Lower leg skin (tissue), 4 donors: ENCODE measurements at regions not wholly inside any gene's neighbourhood (a gene's known extent, or its start where the extent isn't known, plus 50 kb on each side); places are given as distances from the start of the nearest gene placed in this dataset.

ENCODE experiments used
- DNase-seq, 2 donors: peaks; one replicate each; pipeline ENCODE4 v3.0.0-alpha.2; 2019; ENCODE audit warnings: low spot score in 2 of 2
- H3K4me3 ChIP-seq: fragments of 200-600 bp; sonication (generic); 2 replicates; pipeline ENCODE4 v1.5.1; 2017; ENCODE audit warnings: mild to moderate bottlenecking, low read depth; ENCODE audit not compliant: poor library complexity, severe bottlenecking
- CTCF ChIP-seq, 3 donors: fragments of 450-650 bp; IDR thresholded peaks; one replicate each; pipeline ENCODE4 v1.5.1; 2016; ENCODE audit warnings: antibody characterized with exemption in 3 of 3, mild to moderate bottlenecking in 3 of 3, moderate library complexity in 2 of 3
- POLR2A ChIP-seq, 2 donors: fragments of 450-650 bp; IDR thresholded peaks; one replicate each; pipeline ENCODE4 v1.6.1; 2016 to 2017; ENCODE audit warnings: antibody characterized with exemption in 2 of 2, mild to moderate bottlenecking in 1 of 2, moderate library complexity in 1 of 2
- WGBS, 2 donors: methylation state at CpG; one replicate each; pipeline ENCODE4 v1.1.5; 2018; 5-methylcytosine and 5-hydroxymethylcytosine counted together
- intact Hi-C: fragments of 100-400 bp; cut with DNase I; formaldehyde crosslinking; loops from one replicate; pipeline ENCODE4 v1.15.0; 2023; ENCODE audit warnings: low total_unique reads

- intact Hi-C loops = no loop called here
- 30 to 37% methylated on average over 8 of the region's 8 CpGs for WGBS, 2 donors
- TF ChIP-seq POLR2A (IDR thresholded peaks at IDR 0.05) = no peak
- no peak for TF ChIP-seq CTCF (IDR thresholded peaks at IDR 0.05)
Observed at GRCh38 chr5:74183041-74183440, 457.5 kb downstream of the ENC1 start.

GRCh38 chr5:74182603-74183002 lies 457.9 kb downstream of the ENC1 start:
- no peak for DNase-seq
- 41 to 49% methylated on average over 6 of the region's 6 CpGs for WGBS, 2 donors
- TF ChIP-seq POLR2A (IDR thresholded peaks at IDR 0.05) = no peak
- TF ChIP-seq CTCF (IDR thresholded peaks at IDR 0.05) = no peak
- no peak overlapping the region for H3K4me3 ChIP-seq
- intact Hi-C loops = no loop called here

More at GRCh38 chr5:74183041-74183440, 457.5 kb downstream of the ENC1 start:
- peak in 1 of 2 donors; percentile 27 for DNase-seq
- H3K4me3 ChIP-seq = no peak overlapping the region

- intact Hi-C loops = no loop called here
- WGBS, 2 donors = 93 to 97% methylated on average over 3 of the region's 3 CpGs
Observed at GRCh38 chr5:74179701-74180100, 460.8 kb downstream of the ENC1 start.

GRCh38 chr5:74179179-74179578 lies 461.3 kb downstream of the ENC1 start:
- DNase-seq = no peak
- H3K4me3 ChIP-seq = no peak overlapping the region
- intact Hi-C loops = no loop called here
- 39 to 52% methylated on average over 2 of the region's 2 CpGs for WGBS, 2 donors
- TF ChIP-seq POLR2A (IDR thresholded peaks at IDR 0.05) (no peak), CTCF (IDR thresholded peaks at IDR 0.05) (no peak)

More at GRCh38 chr5:74179701-74180100, 460.8 kb downstream of the ENC1 start:
- no peak overlapping the region for H3K4me3 ChIP-seq
- no peak for DNase-seq
- no peak for TF ChIP-seq POLR2A (IDR thresholded peaks at IDR 0.05)
- TF ChIP-seq CTCF (IDR thresholded peaks at IDR 0.05) = no peak

- no peak for DNase-seq
- no peak for TF ChIP-seq CTCF (IDR thresholded peaks at IDR 0.05)
- no peak overlapping the region for H3K4me3 ChIP-seq
- intact Hi-C loops = no loop called here
- 84 to 87% methylated on average over 3 of the region's 3 CpGs for WGBS, 2 donors
Observed at GRCh38 chr5:74177961-74178360, 462.6 kb downstream of the ENC1 start.

- intact Hi-C loops = no loop called here
- no peak overlapping the region for H3K4me3 ChIP-seq
- TF ChIP-seq POLR2A (IDR thresholded peaks at IDR 0.05) = no peak
- TF ChIP-seq CTCF (IDR thresholded peaks at IDR 0.05) = no peak
- WGBS, 2 donors = 77 to 86% methylated on average over 1 of the region's 1 CpG
- no peak for DNase-seq
Observed at GRCh38 chr5:74174366-74174765, 466.2 kb downstream of the ENC1 start.
